GM12878 (cell line): ENCODE measurements at regions not wholly inside any gene's neighbourhood (a gene's known extent, or its start where the extent isn't known, plus 50 kb on each side); places are given as distances from the start of the nearest gene placed in this dataset.

Source experiments
- ATAC-seq: fragments of 200-7000 bp; cut with Tn5 transposase; 3 replicates; pipeline ENCODE4 v1.9.1; 2020; ENCODE audit warnings: mild to moderate bottlenecking, moderate library complexity
- BruUV-seq: library from RNA; stranded (reverse); fragments of 400-500 nt; replicated peaks from 2 replicates; lab custom pipeline; 2021; lab: Mats Ljungman, UMichigan
- CTCF ChIA-PET: fragments of 300-600 bp; sonication (Branson Sonifier 250); formaldehyde crosslinking; extraction: SDS; loops from one replicate; lab custom pipeline; 2021; ENCODE audit warnings: inconsistent platforms; lab: Yijun Ruan, JAX
- POLR2A ChIA-PET: fragments of 350-600 bp; formaldehyde crosslinking; extraction: SDS; loops from one replicate; lab custom pipeline; 2021; ENCODE audit warnings: inconsistent platforms; lab: Charles Lee
- RAD21 ChIA-PET: fragments of 300-600 bp; sonication (Branson Sonifier 250); formaldehyde crosslinking; loops from one replicate; lab custom pipeline; 2023; ENCODE audit warnings: antibody characterized with exemption; ENCODE audit not compliant: unreplicated experiment; lab: Charles Lee
- SMC1A ChIA-PET: fragments of 300-600 bp; sonication (Branson Sonifier 250); formaldehyde crosslinking; loops from one replicate; lab custom pipeline; 2023; ENCODE audit not compliant: unreplicated experiment, uncharacterized antibody; lab: Charles Lee
- DNase-seq: peaks from one replicate; pipeline ENCODE4 v3.0.0-alpha.2; 2011; ENCODE audit warnings: low read depth, low spot score
- FAIRE-seq: peaks from 3 replicates; lab custom pipeline; 2011; peaks lifted over from hg19 to GRCh38; lab: Jason Lieb, UNC
- H2AFZ ChIP-seq: 2 replicates; pipeline ENCODE4 v1.6.0; 2011; ENCODE audit warnings: low read depth, low read length, control low read depth; ENCODE audit not compliant: control insufficient read depth
- H3K27ac ChIP-seq: 2 replicates; pipeline ENCODE4 v1.5.1; 2011; ENCODE audit warnings: control low read depth; ENCODE audit not compliant: control insufficient read depth, insufficient read depth
- H3K27me3 ChIP-seq, 2 experiments: replicated peaks in 1 of 2; 2 replicates each; pipeline versions ENCODE4 v1.6.0 to v1.6.1; 2011; ENCODE audit warnings: low read length in 1 of 2; ENCODE audit not compliant: control insufficient read depth in 2 of 2, insufficient read depth in 2 of 2
- H3K36me3 ChIP-seq, 2 experiments: 2 replicates each; pipeline ENCODE4 v1.5.1; 2011; ENCODE audit warnings: low read length in 1 of 2; ENCODE audit not compliant: control insufficient read depth in 2 of 2, insufficient read depth in 2 of 2
- H3K4me1 ChIP-seq: 2 replicates; pipeline ENCODE4 v1.6.1; 2011; ENCODE audit warnings: mild to moderate bottlenecking, low read length, moderate library complexity, mixed read lengths; ENCODE audit not compliant: control insufficient read depth, insufficient read depth
- H3K4me2 ChIP-seq: 2 replicates; pipeline ENCODE4 v1.6.0; 2011; ENCODE audit warnings: control low read depth; ENCODE audit not compliant: control insufficient read depth, insufficient read depth
- H3K4me3 ChIP-seq: fragments of 200-600 bp; sonication (generic); 2 replicates; pipeline ENCODE4 v1.5.1; 2016
- H3K79me2 ChIP-seq: 2 replicates; pipeline ENCODE4 v1.6.0; 2011; ENCODE audit warnings: low read length; ENCODE audit not compliant: control insufficient read depth, insufficient read depth
- H3K9ac ChIP-seq: 2 replicates; pipeline ENCODE4 v1.8.0; 2011; ENCODE audit warnings: low read length, control low read depth, mixed read lengths; ENCODE audit not compliant: control insufficient read depth, insufficient read depth
- H3K9me3 ChIP-seq: replicated peaks from 3 replicates; pipeline ENCODE4 v1.5.1; 2011; ENCODE audit warnings: mild to moderate bottlenecking, low read length; ENCODE audit not compliant: control insufficient read depth, insufficient read depth
- H4K20me1 ChIP-seq: 2 replicates; pipeline ENCODE4 v1.6.0; 2011; ENCODE audit not compliant: control insufficient read depth, insufficient read depth
- ATF7 ChIP-seq: fragments of 450-650 bp; IDR thresholded peaks from 2 replicates; pipeline ENCODE4 v1.6.1; 2016; ENCODE audit warnings: low read depth, mild to moderate bottlenecking
- ETV6 ChIP-seq, 2 experiments: fragments of 450-650 bp in 1 of 2; IDR thresholded peaks in 1 of 2; conservative IDR thresholded peaks in 1 of 2; 2 replicates each; pipeline ENCODE4 v1.6.1; 2014; ENCODE audit warnings: antibody characterized with exemption in 1 of 2, borderline replicate concordance in 1 of 2, low read depth in 1 of 2, mild to moderate bottlenecking in 1 of 2, moderate library complexity in 1 of 2
- IRF5 ChIP-seq: fragments of 450-650 bp; IDR thresholded peaks from 2 replicates; pipeline ENCODE4 v1.6.1; 2017; ENCODE audit warnings: borderline replicate concordance
- MYB ChIP-seq: fragments of 150-350 bp; IDR thresholded peaks from 2 replicates; pipeline ENCODE4 v1.6.1; 2014; ENCODE audit warnings: mild to moderate bottlenecking, low read depth, low read length, borderline replicate concordance
- NR2C1 ChIP-seq: fragments of 450-650 bp; IDR thresholded peaks from 2 replicates; pipeline ENCODE4 v1.6.1; 2017; ENCODE audit warnings: antibody characterized with exemption, mild to moderate bottlenecking, moderate library complexity
- POLR2AphosphoS5 ChIP-seq: IDR thresholded peaks from 2 replicates; pipeline ENCODE4 v1.6.1; 2011; ENCODE audit warnings: mild to moderate bottlenecking, low read length, inconsistent platforms
- RELB ChIP-seq: fragments of 450-650 bp; IDR thresholded peaks from 2 replicates; pipeline ENCODE4 v1.6.1; 2017; ENCODE audit warnings: low read depth, mild to moderate bottlenecking, moderate library complexity
- ZBED1 ChIP-seq: IDR thresholded peaks from 2 replicates; pipeline ENCODE4 v1.6.1; 2016; ENCODE audit warnings: borderline replicate concordance
- WGBS: methylation state at CpG from one replicate; pipeline ENCODE4 v1.1.6; 2016; ENCODE audit warnings: low lambda C conversion rate; ENCODE audit not compliant: insufficient replicate concordance, insufficient coverage; ENCODE audit errors: missing lambda C conversion rate; 5-methylcytosine and 5-hydroxymethylcytosine counted together
- in situ Hi-C: fragments of 300-500 bp; cut with MboI; formaldehyde crosslinking; loops from 9 replicates; pipeline ENCODE4 v1.14.3; 2018; ENCODE audit warnings: mixed read lengths
- intact Hi-C: fragments of 100-400 bp; cut with micrococcal nuclease; formaldehyde crosslinking; loops from one replicate; pipeline ENCODE4 v1.14.2; 2022; ENCODE audit not compliant: unreplicated experiment
- TF ChIP-seq, protein P1 (sequence below): fragments of 450-650 bp; conservative IDR thresholded peaks from 2 replicates; pipeline ENCODE4 v1.6.1; 2017; ENCODE audit warnings: mild to moderate bottlenecking, moderate library complexity

DNA sequence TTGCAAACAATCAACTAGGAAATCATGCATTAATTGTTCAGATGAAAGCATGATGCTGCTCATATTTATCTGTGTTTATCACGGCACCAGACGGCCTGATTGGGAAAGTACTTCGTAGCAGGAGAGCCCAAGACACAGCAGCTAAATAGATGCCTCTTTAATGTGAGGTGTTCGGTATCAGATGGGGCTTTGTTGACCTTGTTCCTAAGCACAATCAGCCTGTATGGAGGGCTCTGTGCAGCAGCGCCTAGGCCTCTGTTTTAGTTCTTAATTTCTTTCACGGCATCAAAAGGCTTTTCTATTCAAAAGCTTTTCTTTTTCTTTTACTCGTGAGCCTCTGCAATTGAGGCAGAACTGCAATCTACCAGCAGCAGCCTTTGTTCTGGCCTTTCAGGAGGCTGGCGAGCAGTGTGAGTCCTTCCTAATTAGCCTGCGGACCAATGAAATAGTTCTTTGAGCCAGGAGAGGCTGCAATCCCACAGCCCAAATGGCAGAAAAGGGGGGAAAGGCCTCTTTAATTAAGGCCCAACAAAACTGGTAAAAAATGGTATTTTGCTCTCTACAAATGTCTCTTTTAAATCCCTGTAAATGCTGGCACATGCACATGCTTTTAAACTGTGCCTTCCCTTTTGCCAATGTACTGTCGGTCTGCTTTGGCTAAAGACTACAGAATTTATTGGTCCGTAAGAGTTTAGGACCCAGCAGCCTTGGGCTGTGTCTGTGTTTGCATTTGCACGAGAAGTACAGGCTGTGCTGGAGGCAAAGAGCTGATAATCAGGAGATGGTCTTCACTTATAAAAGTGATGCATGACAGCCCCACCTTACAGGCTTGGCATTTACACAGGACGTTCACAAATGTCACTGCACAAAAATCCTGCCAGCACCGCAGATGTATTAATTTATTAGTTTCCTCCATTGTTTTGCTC, 159.6 kb downstream of the RND3 start:
- RAD21 ChIA-PET, result no interaction called here
- no peaks in the 10 kb centered on the region for H3K27me3 ChIP-seq
- intact Hi-C loops (no loop called here), in situ Hi-C loops (no loop called here)
- H3K36me3 ChIP-seq, result no peaks in the 10 kb centered on the region
- SMC1A ChIA-PET, result no interaction called here
- POLR2A ChIA-PET, result no interaction called here
- 35% methylated on average over 14 of the region's 14 CpGs for WGBS
- no peak overlapping the region for H3K4me3 ChIP-seq
- H2AFZ ChIP-seq, result no peak overlapping the region
- H3K4me1 ChIP-seq, result no peaks in the 10 kb centered on the region
- ATAC-seq (no peak), FAIRE-seq (no peak), DNase-seq (no peak)
- TF ChIP-seq MYB, result no peak
- TF ChIP-seq ETV6 (conservative IDR thresholded peaks at IDR 0.05 in 1 of 2, IDR thresholded peaks at IDR 0.05 in 1 of 2; ENCODE audit: borderline replicate concordance in 1 of 2, low read depth in 1 of 2), result no peak
- no peak for TF ChIP-seq RELB
- TF ChIP-seq POLR2AphosphoS5, result no peak
- no peak for TF ChIP-seq IRF5
- TF ChIP-seq ATF7, result no peak
- TF ChIP-seq ZBED1, result no peak
- no peak for TF ChIP-seq NR2C1
- TF ChIP-seq, protein P1, sequence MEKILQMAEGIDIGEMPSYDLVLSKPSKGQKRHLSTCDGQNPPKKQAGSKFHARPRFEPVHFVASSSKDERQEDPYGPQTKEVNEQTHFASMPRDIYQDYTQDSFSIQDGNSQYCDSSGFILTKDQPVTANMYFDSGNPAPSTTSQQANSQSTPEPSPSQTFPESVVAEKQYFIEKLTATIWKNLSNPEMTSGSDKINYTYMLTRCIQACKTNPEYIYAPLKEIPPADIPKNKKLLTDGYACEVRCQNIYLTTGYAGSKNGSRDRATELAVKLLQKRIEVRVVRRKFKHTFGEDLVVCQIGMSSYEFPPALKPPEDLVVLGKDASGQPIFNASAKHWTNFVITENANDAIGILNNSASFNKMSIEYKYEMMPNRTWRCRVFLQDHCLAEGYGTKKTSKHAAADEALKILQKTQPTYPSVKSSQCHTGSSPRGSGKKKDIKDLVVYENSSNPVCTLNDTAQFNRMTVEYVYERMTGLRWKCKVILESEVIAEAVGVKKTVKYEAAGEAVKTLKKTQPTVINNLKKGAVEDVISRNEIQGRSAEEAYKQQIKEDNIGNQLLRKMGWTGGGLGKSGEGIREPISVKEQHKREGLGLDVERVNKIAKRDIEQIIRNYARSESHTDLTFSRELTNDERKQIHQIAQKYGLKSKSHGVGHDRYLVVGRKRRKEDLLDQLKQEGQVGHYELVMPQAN, result no peak
- no TSS peak for BruUV-seq
- no peak overlapping the region for H3K27ac ChIP-seq
- H3K4me2 ChIP-seq, result no peak overlapping the region
- H3K9ac ChIP-seq, result no peak overlapping the region
- no peaks in the 10 kb centered on the region for H4K20me1 ChIP-seq
- H3K79me2 ChIP-seq, result no peaks in the 10 kb centered on the region
- H3K9me3 ChIP-seq, result no peaks in the 10 kb centered on the region
- CTCF ChIA-PET, result no interaction called here
